ENCODE measurements at regions not wholly inside any gene's neighbourhood (a gene's known extent, or its start where the extent isn't known, plus 50 kb on each side); places are given as distances from the start of the nearest gene placed in this dataset.

- H3K27me3 ChIP-seq (ENCODE audit: insufficient read depth, low read depth) = no peaks in the 10 kb centered on the region
- H2AFZ ChIP-seq (ENCODE audit: low read depth) = no peak overlapping the region
- no peak overlapping the region for H3K9ac ChIP-seq
- no peaks in the 10 kb centered on the region for H3K36me3 ChIP-seq (ENCODE audit: insufficient read depth)
- H3K79me2 ChIP-seq (ENCODE audit: insufficient read depth, low read depth) = no peaks in the 10 kb centered on the region
- H4K20me1 ChIP-seq (ENCODE audit: insufficient read depth) = no peaks in the 10 kb centered on the region
- no peaks in the 10 kb centered on the region for H3K4me1 ChIP-seq (ENCODE audit: low read depth, poor library complexity, severe bottlenecking)
- no peak overlapping the region for H3K4me2 ChIP-seq
- no peak for TF ChIP-seq CTCF (conservative IDR thresholded peaks at IDR 0.05; ENCODE audit: low read depth, low read length)
- H3K4me3 ChIP-seq (IDR thresholded peaks at IDR 0.05; ENCODE audit: insufficient read depth, low read depth, low read length) = no peak overlapping the region
- H3K27ac ChIP-seq = no peak overlapping the region
Measured at GRCh38 chr14:43207189-43207588, 1299.9 kb downstream of the FSCB start.

- no peaks in the 10 kb centered on the region for H4K20me1 ChIP-seq (ENCODE audit: insufficient read depth)
- no peaks in the 10 kb centered on the region for H3K27me3 ChIP-seq (ENCODE audit: insufficient read depth, low read depth)
- H3K27ac ChIP-seq = no peak overlapping the region
- H2AFZ ChIP-seq (ENCODE audit: low read depth) = no peak overlapping the region
- no peaks in the 10 kb centered on the region for H3K79me2 ChIP-seq (ENCODE audit: insufficient read depth, low read depth)
- no peaks in the 10 kb centered on the region for H3K4me1 ChIP-seq (ENCODE audit: low read depth, poor library complexity, severe bottlenecking)
- H3K4me3 ChIP-seq (IDR thresholded peaks at IDR 0.05; ENCODE audit: insufficient read depth, low read depth, low read length) = no peak overlapping the region
- no peak overlapping the region for H3K4me2 ChIP-seq
- H3K36me3 ChIP-seq (ENCODE audit: insufficient read depth) = no peaks in the 10 kb centered on the region
- TF ChIP-seq CTCF (conservative IDR thresholded peaks at IDR 0.05; ENCODE audit: low read depth, low read length) = no peak
- H3K9ac ChIP-seq = no peak overlapping the region
Measured at GRCh38 chr14:43204816-43205215, 1302.3 kb downstream of the FSCB start.

GRCh38 chr14:43200519-43200918 lies 1306.6 kb downstream of the FSCB start:
- Histone ChIP-seq H3K36me3 (ENCODE audit: insufficient read depth) (no peaks in the 10 kb centered on the region), H3K4me3 (IDR thresholded peaks at IDR 0.05; ENCODE audit: insufficient read depth, low read depth, low read length) (no peak overlapping the region), H2AFZ (ENCODE audit: low read depth) (no peak overlapping the region), H4K20me1 (ENCODE audit: insufficient read depth) (no peaks in the 10 kb centered on the region), H3K4me2 (no peak overlapping the region), H3K79me2 (ENCODE audit: insufficient read depth, low read depth) (no peaks in the 10 kb centered on the region), H3K27ac (no peak overlapping the region), H3K27me3 (ENCODE audit: insufficient read depth, low read depth) (no peaks in the 10 kb centered on the region), H3K4me1 (ENCODE audit: low read depth, poor library complexity, severe bottlenecking) (no peaks in the 10 kb centered on the region), H3K9ac (no peak overlapping the region)
- no peak for TF ChIP-seq CTCF (conservative IDR thresholded peaks at IDR 0.05; ENCODE audit: low read depth, low read length)

- Histone ChIP-seq H3K4me1 (ENCODE audit: low read depth, poor library complexity, severe bottlenecking) (no peaks in the 10 kb centered on the region), H3K27me3 (ENCODE audit: insufficient read depth, low read depth) (no peaks in the 10 kb centered on the region)
Measured at GRCh38 chr14:43198465-43198864, 1308.6 kb downstream of the FSCB start.

More at GRCh38 chr14:43198465-43198864, 1308.6 kb downstream of the FSCB start:
- H3K4me2 ChIP-seq = no peak overlapping the region
- H3K4me3 ChIP-seq (IDR thresholded peaks at IDR 0.05; ENCODE audit: insufficient read depth, low read depth, low read length) = no peak overlapping the region
- H3K27ac ChIP-seq = no peak overlapping the region
- no peak overlapping the region for H2AFZ ChIP-seq (ENCODE audit: low read depth)
- H3K79me2 ChIP-seq (ENCODE audit: insufficient read depth, low read depth) = no peaks in the 10 kb centered on the region
- H3K9ac ChIP-seq = no peak overlapping the region
- no peaks in the 10 kb centered on the region for H3K36me3 ChIP-seq (ENCODE audit: insufficient read depth)
- H4K20me1 ChIP-seq (ENCODE audit: insufficient read depth) = no peaks in the 10 kb centered on the region
- TF ChIP-seq CTCF (conservative IDR thresholded peaks at IDR 0.05; ENCODE audit: low read depth, low read length) = no peak

Data from KMS-11 (cell line).